ENCODE measurements at regions not wholly inside any gene's neighbourhood (a gene's known extent, or its start where the extent isn't known, plus 50 kb on each side); places are given as distances from the start of the nearest gene placed in this dataset.

- Mint-ChIP-seq H3K4me1 (ENCODE audit: low read depth) (no peaks in the 10 kb centered on the region), H3K27me3 (peaks cover 4% of the 10 kb centered on the region), H3K9me3 (no peaks in the 10 kb centered on the region), H3K36me3 (no peaks in the 10 kb centered on the region), H3K27ac (no peak overlapping the region), H3K4me3 (no peak overlapping the region)
- intact Hi-C loops (cut with micrococcal nuclease), result no loop called here
- POLR2A ChIA-PET, result no interaction called here
- CTCF ChIA-PET, result no interaction called here
- DNase-seq, result no peak
These were observed 470.8 kb downstream of the LMO4 start for GRCh38 chr1:87799451-87799850.

- Mint-ChIP-seq H3K36me3 (no peaks in the 10 kb centered on the region), H3K4me1 (ENCODE audit: low read depth) (no peaks in the 10 kb centered on the region), H3K9me3 (no peaks in the 10 kb centered on the region), H3K27me3 (peaks cover 4% of the 10 kb centered on the region), H3K27ac (no peak overlapping the region), H3K4me3 (no peak overlapping the region)
- CTCF ChIA-PET, result no interaction called here
- intact Hi-C loops (cut with micrococcal nuclease), result no loop called here
- POLR2A ChIA-PET, result no interaction called here
- no peak for DNase-seq
These were observed 471.3 kb downstream of the LMO4 start for GRCh38 chr1:87800006-87800405.

GRCh38 chr1:87803375-87803774 lies 474.7 kb downstream of the LMO4 start:
- intact Hi-C loops (cut with micrococcal nuclease), result no loop called here
- ChIA-PET CTCF (no interaction called here), POLR2A (no interaction called here)
- Mint-ChIP-seq H3K36me3 (no peaks in the 10 kb centered on the region), H3K27ac (no peak overlapping the region), H3K4me1 (ENCODE audit: low read depth) (no peaks in the 10 kb centered on the region), H3K4me3 (no peak overlapping the region), H3K9me3 (no peaks in the 10 kb centered on the region), H3K27me3 (peaks cover 4% of the 10 kb centered on the region)
- DNase-seq, result no peak

- H3K36me3 Mint-ChIP-seq, result no peaks in the 10 kb centered on the region
- no peak for DNase-seq
- ChIA-PET POLR2A (no interaction called here), CTCF (no interaction called here)
- no peaks in the 10 kb centered on the region for H3K9me3 Mint-ChIP-seq
- no peaks in the 10 kb centered on the region for H3K4me1 Mint-ChIP-seq (ENCODE audit: low read depth)
- H3K4me3 Mint-ChIP-seq, result no peak overlapping the region
- intact Hi-C loops (cut with micrococcal nuclease), result no loop called here
- peaks cover 4% of the 10 kb centered on the region for H3K27me3 Mint-ChIP-seq
- no peak overlapping the region for H3K27ac Mint-ChIP-seq
These were observed 475.4 kb downstream of the LMO4 start for GRCh38 chr1:87804128-87804527.

DNA sequence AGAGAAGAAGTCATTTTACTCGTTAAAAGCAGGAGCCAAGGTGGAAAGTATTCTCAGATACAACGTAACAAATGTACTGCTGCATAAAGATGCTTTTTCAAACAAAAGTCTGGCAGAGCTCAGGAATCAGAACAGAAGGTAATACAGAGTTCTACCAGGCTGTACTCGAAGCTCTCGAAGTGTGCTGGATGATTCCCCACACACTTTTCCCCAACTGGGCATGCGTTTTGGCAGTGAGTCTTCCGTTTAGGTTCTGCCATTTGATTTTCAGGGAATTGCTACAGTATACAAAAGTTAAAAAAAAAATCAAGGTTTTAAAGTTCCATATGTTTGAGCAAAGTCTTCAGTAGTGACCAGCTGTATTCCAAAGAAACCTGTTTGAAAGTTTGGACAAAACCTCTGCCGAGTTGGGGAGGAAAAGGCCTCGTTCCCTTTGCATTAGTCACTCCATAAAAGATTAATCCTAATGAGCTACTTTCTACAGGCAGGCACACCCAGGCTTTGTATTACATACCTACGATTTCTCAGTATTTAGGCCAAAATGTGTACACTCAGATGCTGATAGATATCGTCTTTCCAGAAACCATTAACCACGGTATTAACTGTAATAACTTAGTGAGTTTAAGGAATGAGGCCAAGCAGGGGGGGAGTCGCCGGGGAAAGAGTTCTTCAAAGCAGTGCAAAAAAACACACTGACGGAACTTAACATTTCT lies 477.1 kb downstream of the LMO4 start:
- no peaks in the 10 kb centered on the region for H3K27me3 Mint-ChIP-seq
- no peaks in the 10 kb centered on the region for H3K9me3 Mint-ChIP-seq
- no peak overlapping the region for H3K4me3 Mint-ChIP-seq
- no peak overlapping the region for H3K27ac Mint-ChIP-seq
- ChIA-PET CTCF (no interaction called here), POLR2A (no interaction called here)
- no peaks in the 10 kb centered on the region for H3K36me3 Mint-ChIP-seq
- H3K4me1 Mint-ChIP-seq (ENCODE audit: low read depth), result no peaks in the 10 kb centered on the region
- DNase-seq, result no peak
- intact Hi-C loops (cut with micrococcal nuclease), result no loop called here

- DNase-seq, result no peak
- H3K4me3 Mint-ChIP-seq, result no peak overlapping the region
- POLR2A ChIA-PET, result no interaction called here
- H3K27ac Mint-ChIP-seq, result no peak overlapping the region
- CTCF ChIA-PET, result no interaction called here
- intact Hi-C loops (cut with micrococcal nuclease), result no loop called here
- no peaks in the 10 kb centered on the region for H3K36me3 Mint-ChIP-seq
- no peaks in the 10 kb centered on the region for H3K27me3 Mint-ChIP-seq
- H3K4me1 Mint-ChIP-seq (ENCODE audit: low read depth), result no peaks in the 10 kb centered on the region
- H3K9me3 Mint-ChIP-seq, result no peaks in the 10 kb centered on the region
These were observed 477.9 kb downstream of the LMO4 start for GRCh38 chr1:87806379-87807094.

DNA sequence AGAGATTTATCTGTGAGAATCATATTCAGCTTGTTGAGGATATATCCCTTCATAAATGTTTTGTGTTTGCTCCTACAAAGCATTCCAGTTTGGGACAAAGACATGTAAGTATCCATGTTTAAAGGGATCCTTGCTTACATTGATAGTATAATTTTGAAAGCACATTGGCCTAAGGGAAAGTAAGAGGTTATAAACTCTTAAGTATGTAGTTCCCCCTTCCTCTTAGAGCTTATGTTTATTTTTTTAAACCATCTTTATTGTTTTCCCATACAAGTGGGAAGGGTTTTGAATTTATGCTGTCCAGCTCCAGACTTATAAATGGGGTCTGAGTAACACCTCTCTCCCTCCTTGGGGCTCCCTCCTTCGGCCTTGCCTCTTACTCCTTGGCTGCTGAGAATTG lies 481.5 kb downstream of the LMO4 start:
- CTCF ChIA-PET, result interaction anchor here (0.8 to 1.5 kb wide), 2 partner anchors 23 to 144 kb away, joined by 3 read pairs; no protein-coding TSS in a partner anchor
- no peaks in the 10 kb centered on the region for H3K9me3 Mint-ChIP-seq
- H3K27me3 Mint-ChIP-seq, result no peaks in the 10 kb centered on the region
- intact Hi-C loops (cut with micrococcal nuclease), result no loop called here
- no peak overlapping the region for H3K27ac Mint-ChIP-seq
- POLR2A ChIA-PET, result no interaction called here
- DNase-seq, result no peak
- no peak overlapping the region for H3K4me3 Mint-ChIP-seq
- no peaks in the 10 kb centered on the region for H3K4me1 Mint-ChIP-seq (ENCODE audit: low read depth)
- H3K36me3 Mint-ChIP-seq, result no peaks in the 10 kb centered on the region

GRCh38 chr1:87812871-87813577 lies 484.3 kb downstream of the LMO4 start:
- Mint-ChIP-seq H3K36me3 (no peaks in the 10 kb centered on the region), H3K4me3 (no peak overlapping the region), H3K27ac (no peak overlapping the region), H3K9me3 (no peaks in the 10 kb centered on the region), H3K27me3 (no peaks in the 10 kb centered on the region), H3K4me1 (ENCODE audit: low read depth) (no peaks in the 10 kb centered on the region)
- CTCF ChIA-PET, result no interaction called here
- POLR2A ChIA-PET, result no interaction called here
- intact Hi-C loops (cut with micrococcal nuclease), result no loop called here
- no peak for DNase-seq

GRCh38 chr1:87814573-87814972 lies 485.9 kb downstream of the LMO4 start:
- intact Hi-C loops (cut with micrococcal nuclease), result no loop called here
- H3K9me3 Mint-ChIP-seq, result no peaks in the 10 kb centered on the region
- CTCF ChIA-PET, result no interaction called here

DNA sequence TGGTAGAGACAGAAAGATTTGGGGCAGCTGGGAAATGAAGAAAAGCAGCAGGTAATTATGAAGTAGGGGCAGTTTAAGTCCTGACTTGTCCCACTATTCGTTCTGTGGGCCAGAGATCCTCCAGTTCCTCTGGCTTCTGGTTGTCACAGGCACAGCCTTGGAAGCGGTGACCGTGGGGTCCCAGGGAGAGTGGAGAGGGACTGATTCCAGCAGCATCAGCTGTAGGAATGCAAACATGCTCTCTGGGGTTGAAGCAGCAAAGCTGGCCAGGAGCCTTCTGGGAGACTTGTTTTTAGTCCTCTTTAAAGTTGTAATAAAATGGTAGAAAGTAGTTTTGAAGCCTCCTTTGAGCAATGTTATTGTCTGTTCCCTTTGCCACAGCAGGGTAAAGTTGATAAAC lies 488.0 kb downstream of the LMO4 start:
- intact Hi-C loops (cut with micrococcal nuclease), result no loop called here
- no peak for DNase-seq
- ChIA-PET CTCF (no interaction called here), POLR2A (no interaction called here)
- Mint-ChIP-seq H3K27ac (no peak overlapping the region), H3K36me3 (no peaks in the 10 kb centered on the region), H3K4me3 (no peak overlapping the region), H3K27me3 (no peaks in the 10 kb centered on the region), H3K9me3 (no peaks in the 10 kb centered on the region), H3K4me1 (ENCODE audit: low read depth) (no peaks in the 10 kb centered on the region)

More at GRCh38 chr1:87814573-87814972, 485.9 kb downstream of the LMO4 start:
- no peaks in the 10 kb centered on the region for H3K36me3 Mint-ChIP-seq
- no peak overlapping the region for H3K4me3 Mint-ChIP-seq
- no peaks in the 10 kb centered on the region for H3K4me1 Mint-ChIP-seq (ENCODE audit: low read depth)
- POLR2A ChIA-PET, result no interaction called here
- H3K27ac Mint-ChIP-seq, result no peak overlapping the region
- no peak for DNase-seq
- no peaks in the 10 kb centered on the region for H3K27me3 Mint-ChIP-seq

- no peaks in the 10 kb centered on the region for H3K4me1 Mint-ChIP-seq (ENCODE audit: low read depth)
- intact Hi-C loops (cut with micrococcal nuclease), result no loop called here
- H3K9me3 Mint-ChIP-seq, result no peaks in the 10 kb centered on the region
- DNase-seq, result no peak
- H3K27me3 Mint-ChIP-seq, result peaks cover 3% of the 10 kb centered on the region
- ChIA-PET POLR2A (no interaction called here), CTCF (no interaction called here)
- no peaks in the 10 kb centered on the region for H3K36me3 Mint-ChIP-seq
- H3K4me3 Mint-ChIP-seq, result no peak overlapping the region
- H3K27ac Mint-ChIP-seq, result no peak overlapping the region
These were observed 492.1 kb downstream of the LMO4 start for GRCh38 chr1:87820668-87821334.

GRCh38 chr1:87821335-87821697 lies 492.6 kb downstream of the LMO4 start:
- ChIA-PET POLR2A (no interaction called here), CTCF (no interaction called here)
- H3K27ac Mint-ChIP-seq, result no peak overlapping the region
- H3K4me3 Mint-ChIP-seq, result no peak overlapping the region
- no peaks in the 10 kb centered on the region for H3K4me1 Mint-ChIP-seq (ENCODE audit: low read depth)
- intact Hi-C loops (cut with micrococcal nuclease), result no loop called here
- no peaks in the 10 kb centered on the region for H3K9me3 Mint-ChIP-seq
- H3K36me3 Mint-ChIP-seq, result no peaks in the 10 kb centered on the region
- peaks cover 4% of the 10 kb centered on the region for H3K27me3 Mint-ChIP-seq
- DNase-seq, result no peak

Measured in activated CD4-positive, alpha-beta memory T cell treated with anti-CD3 and anti-CD28 coated beads for 36 hours (primary cell).